Kidney epithelial cell (primary cell): ENCODE measurements at regions not wholly inside any gene's neighbourhood (a gene's known extent, or its start where the extent isn't known, plus 50 kb on each side); places are given as distances from the start of the nearest gene placed in this dataset.
"Not testable (repeated sequence)": the region's sequence is repeated elsewhere in the genome, so short reads cannot be mapped to it uniquely, and the experiment has no call there.

Experiments
- DNase-seq: peaks from one replicate; pipeline ENCODE4 v3.0.0-alpha.2; 2010; ENCODE audit warnings: low read depth
- H3K27me3 ChIP-seq: 2 replicates; pipeline ENCODE4 v1.6.0; 2011; ENCODE audit warnings: low read length; ENCODE audit not compliant: control insufficient read depth, insufficient read depth
- H3K36me3 ChIP-seq: 2 replicates; pipeline ENCODE4 v1.5.1; 2011; ENCODE audit warnings: low read length; ENCODE audit not compliant: control insufficient read depth, insufficient read depth
- H3K4me3 ChIP-seq: 2 replicates; pipeline ENCODE4 v1.5.1; 2011; ENCODE audit warnings: low read depth, mild to moderate bottlenecking, control low read depth, low read length
- CTCF ChIP-seq: IDR thresholded peaks from 2 replicates; pipeline ENCODE4 v1.5.1; 2011; ENCODE audit warnings: mild to moderate bottlenecking, moderate library complexity, low read length, control low read depth, inconsistent platforms; ENCODE audit not compliant: insufficient read depth, poor library complexity, severe bottlenecking

DNA sequence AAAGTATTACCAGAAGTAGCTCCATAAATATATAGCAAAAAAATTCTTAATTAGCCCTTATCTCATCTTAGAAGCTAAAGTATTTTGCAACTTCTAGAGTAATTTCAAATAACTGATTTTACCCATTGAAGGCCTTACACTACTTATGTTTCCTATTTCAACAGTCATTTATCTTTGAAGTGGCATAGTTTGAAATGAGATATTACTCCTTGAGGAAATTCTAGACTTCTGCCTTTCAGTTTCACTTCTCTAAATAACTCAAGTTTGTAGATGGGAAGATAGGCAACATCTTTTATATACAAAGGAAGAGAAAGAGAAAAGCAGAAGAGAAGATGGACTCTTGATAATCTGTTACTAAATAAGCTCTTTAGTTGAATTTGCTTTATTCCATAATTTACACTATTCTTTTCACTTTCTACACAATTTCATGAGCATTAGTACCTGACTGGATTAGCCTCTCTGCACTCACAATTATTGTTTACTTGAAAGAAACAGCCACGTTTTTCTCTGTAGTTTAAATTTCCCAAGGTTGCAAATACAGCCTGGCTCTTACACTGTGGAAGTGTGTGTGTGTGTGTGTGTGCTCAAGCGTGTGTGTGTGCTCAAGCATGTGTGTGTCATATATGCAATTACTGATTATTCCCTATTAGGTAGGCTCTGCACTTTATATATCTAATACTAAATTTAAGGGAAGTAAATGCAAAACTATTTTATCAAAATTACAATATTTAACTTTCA, 60.6 kb upstream of the EMB start:
- no peak for DNase-seq
- H3K4me3 ChIP-seq, result no peak overlapping the region
- no peak for TF ChIP-seq CTCF
- no peaks in the 10 kb centered on the region for H3K36me3 ChIP-seq
- no peaks in the 10 kb centered on the region for H3K27me3 ChIP-seq

DNA sequence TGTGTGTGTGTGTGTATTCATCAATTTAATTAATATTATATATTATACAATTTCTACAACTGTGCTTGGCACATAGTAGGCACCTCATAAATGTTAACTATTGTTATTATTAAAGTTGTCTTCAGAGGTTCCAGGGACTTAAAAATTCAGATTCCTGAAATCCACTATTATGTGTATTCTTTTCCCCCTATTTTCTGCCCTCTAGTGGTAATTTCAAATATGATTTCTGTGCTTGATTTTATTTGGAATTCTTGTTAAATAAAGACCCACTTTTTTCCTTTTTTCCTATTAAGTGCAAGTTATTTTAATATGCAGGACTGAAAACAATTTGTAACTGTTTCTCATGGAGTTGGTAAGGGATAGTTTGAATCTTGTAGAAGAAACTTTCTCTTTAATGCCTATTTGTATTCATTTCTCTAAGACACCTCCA, 72.0 kb upstream of the EMB start:
- not testable (repeated sequence) for H3K27me3 ChIP-seq, DNase-seq, H3K4me3 ChIP-seq

GRCh38 chr5:50521060-50521459, 80.0 kb upstream of the EMB start:
- not testable (repeated sequence) for H3K27me3 ChIP-seq, H3K4me3 ChIP-seq, DNase-seq, H3K36me3 ChIP-seq

More for the DNA sequence above, 72.0 kb upstream of the EMB start:
- H3K36me3 ChIP-seq, result not testable (repeated sequence)

- H3K4me3 ChIP-seq, H3K36me3 ChIP-seq, H3K27me3 ChIP-seq, DNase-seq: not testable (repeated sequence)
Observed at GRCh38 chr5:50527514-50528060, 86.5 kb upstream of the EMB start.

DNA sequence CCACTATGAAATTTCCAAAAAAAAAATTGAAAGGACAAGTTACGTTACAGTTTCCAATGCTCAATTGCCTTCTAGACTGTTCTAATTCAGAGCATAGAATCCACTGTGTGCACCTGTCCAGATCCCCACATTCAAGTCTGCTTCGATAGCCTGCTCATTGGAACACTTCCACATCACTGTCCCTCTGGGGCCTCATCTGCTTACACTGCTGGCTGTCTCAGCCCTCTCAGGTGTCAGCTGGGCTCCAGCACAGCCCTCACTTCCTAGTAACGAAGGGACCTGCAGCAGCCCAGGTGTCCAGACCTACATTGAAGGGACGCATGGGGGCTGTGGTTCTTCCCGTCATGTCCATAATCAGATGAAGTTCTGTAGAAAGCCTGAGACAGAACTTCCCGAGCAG, 94.3 kb upstream of the EMB start:
- no peak for DNase-seq

DNA sequence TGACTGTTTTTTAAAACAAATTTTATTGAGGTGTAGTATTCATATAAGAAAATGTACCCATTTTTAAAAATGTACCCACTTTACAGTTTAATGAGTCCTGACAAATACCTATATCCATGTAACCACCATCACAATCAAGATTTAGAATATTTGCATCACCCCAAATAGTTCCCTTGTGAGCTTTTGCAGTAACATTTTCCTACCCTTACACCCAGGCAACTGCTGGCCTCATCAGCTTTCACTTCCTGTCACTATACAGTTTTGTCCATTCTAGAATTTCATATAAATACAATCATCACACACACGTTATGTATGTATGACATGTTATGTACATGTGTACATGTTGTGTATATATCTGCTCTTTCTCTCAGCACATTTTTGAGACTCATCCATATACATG, 96.4 kb upstream of the EMB start:
- not testable (repeated sequence) for H3K36me3 ChIP-seq, H3K27me3 ChIP-seq, DNase-seq, H3K4me3 ChIP-seq

More for the DNA sequence above, 94.3 kb upstream of the EMB start:
- Histone ChIP-seq H3K27me3 (no peaks in the 10 kb centered on the region), H3K36me3 (no peaks in the 10 kb centered on the region), H3K4me3 (no peak overlapping the region)
- no peak for TF ChIP-seq CTCF

- Histone ChIP-seq H3K27me3 (no peaks in the 10 kb centered on the region), H3K36me3 (no peaks in the 10 kb centered on the region)
Observed at GRCh38 chr5:50547303-50547702, 106.2 kb upstream of the EMB start.

More at GRCh38 chr5:50547303-50547702, 106.2 kb upstream of the EMB start:
- DNase-seq, result no peak
- no peak for TF ChIP-seq CTCF
- no peak overlapping the region for H3K4me3 ChIP-seq
